GM12864 (cell line): ENCODE measurements at regions not wholly inside any gene's neighbourhood (a gene's known extent, or its start where the extent isn't known, plus 50 kb on each side); places are given as distances from the start of the nearest gene placed in this dataset.

Experiments used
- DNase-seq: peaks from one replicate; pipeline ENCODE4 v3.0.0-alpha.2; 2011; ENCODE audit warnings: low read depth
- H3K4me3 ChIP-seq: 2 replicates; pipeline ENCODE4 v1.5.1; 2011; ENCODE audit warnings: mild to moderate bottlenecking, low read depth, low read length, control low read depth
- CTCF ChIP-seq: IDR thresholded peaks from 2 replicates; pipeline ENCODE4 v1.5.1; 2011; ENCODE audit warnings: low read depth, mild to moderate bottlenecking, moderate library complexity, low read length, control low read depth, inconsistent platforms; ENCODE audit errors: missing control alignments

- no peak for DNase-seq
- TF ChIP-seq CTCF, result no peak
- H3K4me3 ChIP-seq, result no peak overlapping the region
Observed at GRCh38 chr2:156918410-156918809, 339.1 kb upstream of the GALNT5 start.

GRCh38 chr2:156930423-156930822 lies 327.1 kb upstream of the GALNT5 start:
- no peak overlapping the region for H3K4me3 ChIP-seq
- DNase-seq, result no peak
- no peak for TF ChIP-seq CTCF

- no peak for DNase-seq
- no peak for TF ChIP-seq CTCF
Observed at GRCh38 chr2:156933645-156934225, 323.8 kb upstream of the GALNT5 start.

GRCh38 chr2:156935616-156936015 lies 321.9 kb upstream of the GALNT5 start:
- TF ChIP-seq CTCF, result no peak
- DNase-seq, result no peak

More at GRCh38 chr2:156933645-156934225, 323.8 kb upstream of the GALNT5 start:
- no peak overlapping the region for H3K4me3 ChIP-seq

GRCh38 chr2:156937430-156937829 lies 320.1 kb upstream of the GALNT5 start:
- H3K4me3 ChIP-seq, result no peak overlapping the region
- no peak for TF ChIP-seq CTCF
- no peak for DNase-seq

More at GRCh38 chr2:156935616-156936015, 321.9 kb upstream of the GALNT5 start:
- no peak overlapping the region for H3K4me3 ChIP-seq

GRCh38 chr2:156944871-156945270 lies 312.6 kb upstream of the GALNT5 start:
- H3K4me3 ChIP-seq, result no peak overlapping the region
- TF ChIP-seq CTCF, result no peak
- no peak for DNase-seq

GRCh38 chr2:156947261-156947660 lies 310.2 kb upstream of the GALNT5 start:
- H3K4me3 ChIP-seq, result no peak overlapping the region
- no peak for DNase-seq
- TF ChIP-seq CTCF, result no peak
